HUES48 (cell line): ENCODE measurements at regions not wholly inside any gene's neighbourhood (a gene's known extent, or its start where the extent isn't known, plus 50 kb on each side); places are given as distances from the start of the nearest gene placed in this dataset.
"Not testable (repeated sequence)": the region's sequence is repeated elsewhere in the genome, so short reads cannot be mapped to it uniquely, and the experiment has no call there.

Source experiments
- H3K27ac ChIP-seq: one replicate; pipeline ENCODE4 v1.7.0; 2013; ENCODE audit warnings: low read depth, low read length, inconsistent platforms
- H3K27me3 ChIP-seq: 2 replicates; pipeline ENCODE4 v1.6.1; 2013; ENCODE audit warnings: mild to moderate bottlenecking, low read length; ENCODE audit not compliant: control insufficient read depth, insufficient read depth
- H3K36me3 ChIP-seq: 2 replicates; pipeline ENCODE4 v1.6.1; 2013; ENCODE audit warnings: low read length; ENCODE audit not compliant: control insufficient read depth, insufficient read depth
- H3K4me1 ChIP-seq: 2 replicates; pipeline ENCODE4 v1.6.1; 2013; ENCODE audit warnings: mild to moderate bottlenecking, low read length; ENCODE audit not compliant: control insufficient read depth, insufficient read depth
- H3K4me3 ChIP-seq: 2 replicates; pipeline ENCODE4 v1.5.1; 2013; ENCODE audit warnings: mild to moderate bottlenecking, low read depth, low read length
- H3K9ac ChIP-seq: 2 replicates; pipeline ENCODE4 v1.6.1; 2013; ENCODE audit warnings: mild to moderate bottlenecking, low read depth, low read length, moderate library complexity
- H3K9me3 ChIP-seq: 2 replicates; pipeline ENCODE4 v1.6.1; 2013; ENCODE audit warnings: low read length; ENCODE audit not compliant: control insufficient read depth, insufficient read depth

GRCh38 chr22:22193923-22194322, 50.7 kb upstream of the VPREB1 start:
- H3K27ac ChIP-seq, result no peak overlapping the region
- H3K4me1 ChIP-seq, result no peaks in the 10 kb centered on the region
- H3K9me3 ChIP-seq, result no peaks in the 10 kb centered on the region; the same call in 1 of the 2 replicates
- H3K36me3 ChIP-seq, result no peaks in the 10 kb centered on the region
- no peak overlapping the region for H3K4me3 ChIP-seq
- no peak overlapping the region for H3K9ac ChIP-seq
- peaks cover 67% of the 10 kb centered on the region for H3K27me3 ChIP-seq

GRCh38 chr22:22193462-22193861, 51.1 kb upstream of the VPREB1 start:
- not testable (repeated sequence) for H3K9ac ChIP-seq, H3K4me3 ChIP-seq, H3K9me3 ChIP-seq, H3K27ac ChIP-seq, H3K4me1 ChIP-seq, H3K36me3 ChIP-seq
- H3K27me3 ChIP-seq, result peaks cover 66% of the 10 kb centered on the region

- peaks cover 66% of the 10 kb centered on the region for H3K27me3 ChIP-seq
- not testable (repeated sequence) for H3K4me1 ChIP-seq, H3K9ac ChIP-seq, H3K4me3 ChIP-seq, H3K9me3 ChIP-seq, H3K27ac ChIP-seq, H3K36me3 ChIP-seq
Measured at GRCh38 chr22:22193006-22193405, 51.6 kb upstream of the VPREB1 start.

- peaks cover 63% of the 10 kb centered on the region for H3K27me3 ChIP-seq
- H3K9ac ChIP-seq, H3K9me3 ChIP-seq, H3K4me3 ChIP-seq, H3K4me1 ChIP-seq, H3K27ac ChIP-seq, H3K36me3 ChIP-seq: not testable (repeated sequence)
Measured at GRCh38 chr22:22189796-22190195, 54.8 kb upstream of the VPREB1 start.

GRCh38 chr22:22187863-22188262, 56.7 kb upstream of the VPREB1 start:
- not testable (repeated sequence) for H3K4me3 ChIP-seq, H3K9me3 ChIP-seq, H3K36me3 ChIP-seq, H3K9ac ChIP-seq, H3K4me1 ChIP-seq, H3K27ac ChIP-seq
- peaks cover 71% of the 10 kb centered on the region for H3K27me3 ChIP-seq

- 0 out of 2 replicates have a peak, but pooled peaks cover 7% of the 10 kb centered on the region for H3K9me3 ChIP-seq
- no peaks in the 10 kb centered on the region for H3K4me1 ChIP-seq
- H3K36me3 ChIP-seq, result no peaks in the 10 kb centered on the region
- no peak overlapping the region for H3K4me3 ChIP-seq
- H3K27ac ChIP-seq, result no peak overlapping the region
- H3K9ac ChIP-seq, result no peak overlapping the region
- H3K27me3 ChIP-seq, result peaks cover 77% of the 10 kb centered on the region
Measured at GRCh38 chr22:22187299-22187698, 57.3 kb upstream of the VPREB1 start.

- Histone ChIP-seq H3K27me3 (peaks cover 90% of the 10 kb centered on the region), H3K9ac (no peak overlapping the region), H3K27ac (no peak overlapping the region), H3K4me3 (no peak overlapping the region), H3K36me3 (no peaks in the 10 kb centered on the region), H3K9me3 (0 out of 2 replicates have a peak, but pooled peaks cover 7% of the 10 kb centered on the region), H3K4me1 (no peaks in the 10 kb centered on the region)
Measured at GRCh38 chr22:22185844-22186499, 58.6 kb upstream of the VPREB1 start.

GRCh38 chr22:22185217-22185616, 59.4 kb upstream of the VPREB1 start:
- Histone ChIP-seq H3K27ac (no peak overlapping the region), H3K4me3 (no peak overlapping the region), H3K27me3 (peaks cover 92% of the 10 kb centered on the region), H3K4me1 (no peaks in the 10 kb centered on the region), H3K36me3 (no peaks in the 10 kb centered on the region), H3K9me3 (0 out of 2 replicates have a peak, but pooled peaks cover 7% of the 10 kb centered on the region), H3K9ac (no peak overlapping the region)

- Histone ChIP-seq H3K9me3 (0 out of 2 replicates have a peak, but pooled peaks cover 7% of the 10 kb centered on the region), H3K9ac (no peak overlapping the region), H3K4me3 (no peak overlapping the region), H3K27ac (no peak overlapping the region), H3K27me3 (peaks cover 94% of the 10 kb centered on the region), H3K4me1 (no peaks in the 10 kb centered on the region), H3K36me3 (no peaks in the 10 kb centered on the region)
Measured at GRCh38 chr22:22184277-22184807, 60.2 kb upstream of the VPREB1 start.

GRCh38 chr22:22182990-22183264, 61.7 kb upstream of the VPREB1 start:
- H3K9ac ChIP-seq, result no peak overlapping the region
- H3K4me1 ChIP-seq, result no peaks in the 10 kb centered on the region
- 0 out of 2 replicates have a peak, but pooled peaks cover 7% of the 10 kb centered on the region for H3K9me3 ChIP-seq
- H3K27ac ChIP-seq, result no peak overlapping the region
- H3K4me3 ChIP-seq, result no peak overlapping the region
- no peaks in the 10 kb centered on the region for H3K36me3 ChIP-seq
- H3K27me3 ChIP-seq, result peaks cover 98% of the 10 kb centered on the region

- Histone ChIP-seq H3K27me3 (peaks cover 99% of the 10 kb centered on the region), H3K4me3 (no peak overlapping the region), H3K27ac (no peak overlapping the region)
Measured at GRCh38 chr22:22182218-22182989, 62.2 kb upstream of the VPREB1 start.

More at GRCh38 chr22:22182218-22182989, 62.2 kb upstream of the VPREB1 start:
- no peaks in the 10 kb centered on the region for H3K4me1 ChIP-seq
- H3K9me3 ChIP-seq, result 0 out of 2 replicates have a peak, but pooled peaks cover 6% of the 10 kb centered on the region
- no peak overlapping the region for H3K9ac ChIP-seq
- H3K36me3 ChIP-seq, result no peaks in the 10 kb centered on the region
